ENCODE measurements at regions not wholly inside any gene's neighbourhood (a gene's known extent, or its start where the extent isn't known, plus 50 kb on each side); places are given as distances from the start of the nearest gene placed in this dataset.

DNA sequence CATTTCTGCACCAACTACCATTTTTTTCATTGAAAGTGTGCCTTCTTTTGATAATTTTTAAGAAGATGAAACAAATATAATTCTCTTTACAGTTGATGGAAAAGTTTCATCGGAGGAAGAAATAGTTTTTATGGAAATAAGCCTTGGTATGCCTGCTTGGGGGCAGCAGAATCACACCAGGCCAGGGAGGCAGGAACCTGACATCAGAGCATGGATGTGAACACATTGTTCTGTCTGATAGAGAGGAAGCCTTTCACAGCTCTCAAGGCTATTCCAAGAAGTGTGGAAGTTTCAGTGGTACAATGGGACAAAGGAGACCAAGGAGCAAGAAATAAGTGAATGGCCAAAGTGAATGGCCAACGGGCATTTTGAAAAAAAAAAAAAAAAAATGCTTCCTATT, 162.2 kb upstream of the KCNK2 start (continued):
- TF ChIP-seq, protein P1, sequence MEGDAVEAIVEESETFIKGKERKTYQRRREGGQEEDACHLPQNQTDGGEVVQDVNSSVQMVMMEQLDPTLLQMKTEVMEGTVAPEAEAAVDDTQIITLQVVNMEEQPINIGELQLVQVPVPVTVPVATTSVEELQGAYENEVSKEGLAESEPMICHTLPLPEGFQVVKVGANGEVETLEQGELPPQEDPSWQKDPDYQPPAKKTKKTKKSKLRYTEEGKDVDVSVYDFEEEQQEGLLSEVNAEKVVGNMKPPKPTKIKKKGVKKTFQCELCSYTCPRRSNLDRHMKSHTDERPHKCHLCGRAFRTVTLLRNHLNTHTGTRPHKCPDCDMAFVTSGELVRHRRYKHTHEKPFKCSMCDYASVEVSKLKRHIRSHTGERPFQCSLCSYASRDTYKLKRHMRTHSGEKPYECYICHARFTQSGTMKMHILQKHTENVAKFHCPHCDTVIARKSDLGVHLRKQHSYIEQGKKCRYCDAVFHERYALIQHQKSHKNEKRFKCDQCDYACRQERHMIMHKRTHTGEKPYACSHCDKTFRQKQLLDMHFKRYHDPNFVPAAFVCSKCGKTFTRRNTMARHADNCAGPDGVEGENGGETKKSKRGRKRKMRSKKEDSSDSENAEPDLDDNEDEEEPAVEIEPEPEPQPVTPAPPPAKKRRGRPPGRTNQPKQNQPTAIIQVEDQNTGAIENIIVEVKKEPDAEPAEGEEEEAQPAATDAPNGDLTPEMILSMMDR (IDR thresholded peaks at IDR 0.05; ENCODE audit: low read depth, low read length, missing input control), result no peak
- TF ChIP-seq YY1 (IDR thresholded peaks at IDR 0.05), result no peak

DNA sequence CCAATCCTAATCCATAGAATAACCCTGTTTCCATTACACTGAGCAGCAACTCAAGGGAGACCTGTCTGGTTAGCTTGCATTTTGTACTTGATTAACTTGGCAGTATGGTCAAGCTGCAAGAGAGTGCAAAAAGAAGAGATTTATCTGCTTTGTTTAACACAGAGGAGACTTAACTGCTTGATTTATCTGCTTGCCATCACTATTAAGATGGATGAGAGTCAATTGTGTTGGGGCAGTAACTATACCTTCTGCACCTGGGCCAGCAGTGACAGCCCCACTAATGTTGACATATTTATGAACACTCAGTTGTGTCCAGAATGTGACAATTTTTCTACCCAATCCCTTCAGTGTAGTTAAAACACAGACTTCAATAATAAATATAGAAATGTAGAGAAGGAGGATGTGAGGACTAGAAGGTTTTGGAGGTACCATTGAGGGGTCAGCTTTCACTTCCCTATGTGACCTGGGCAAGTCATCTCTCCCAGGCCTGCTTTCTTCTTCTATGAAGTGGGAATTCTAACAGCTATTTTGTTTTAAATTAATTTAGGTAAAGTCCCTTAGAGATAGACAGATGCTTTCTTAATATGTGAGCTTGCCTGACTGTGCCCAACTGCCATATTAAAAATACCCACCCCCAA, 159.1 kb upstream of the KCNK2 start:
- Histone ChIP-seq H3K36me3 (ENCODE audit: control insufficient read depth in 4 of 4, insufficient read depth in 3 of 4, low read depth in 1 of 4, low read length in 3 of 4) (no peaks in the 10 kb centered on the region), H3K9ac (ENCODE audit: low read depth in 1 of 2, low read length in 2 of 2) (no peak overlapping the region), H3K27me3 (ENCODE audit: control insufficient read depth in 4 of 4, insufficient read depth in 4 of 4, low read length in 3 of 4) (no peaks in the 10 kb centered on the region), H3K4me1 (ENCODE audit: control insufficient read depth in 4 of 4, insufficient read depth in 4 of 4, low read length in 3 of 4) (no peaks in the 10 kb centered on the region), H3K4me3 (ENCODE audit: low read depth in 1 of 3, low read length in 3 of 3) (no peak overlapping the region), H3K27ac (ENCODE audit: low read depth in 1 of 2, low read length in 2 of 2) (no peak overlapping the region), H3K9me3 (ENCODE audit: control insufficient read depth in 4 of 4, low read length in 3 of 4) (no peaks in the 10 kb centered on the region)
- DNase-seq (ENCODE audit: low spot score), result no peak
- TF ChIP-seq HNF4A (conservative IDR thresholded peaks at IDR 0.05), result no peak
- TF ChIP-seq FOXA1 (IDR thresholded peaks at IDR 0.05), result no peak

DNA sequence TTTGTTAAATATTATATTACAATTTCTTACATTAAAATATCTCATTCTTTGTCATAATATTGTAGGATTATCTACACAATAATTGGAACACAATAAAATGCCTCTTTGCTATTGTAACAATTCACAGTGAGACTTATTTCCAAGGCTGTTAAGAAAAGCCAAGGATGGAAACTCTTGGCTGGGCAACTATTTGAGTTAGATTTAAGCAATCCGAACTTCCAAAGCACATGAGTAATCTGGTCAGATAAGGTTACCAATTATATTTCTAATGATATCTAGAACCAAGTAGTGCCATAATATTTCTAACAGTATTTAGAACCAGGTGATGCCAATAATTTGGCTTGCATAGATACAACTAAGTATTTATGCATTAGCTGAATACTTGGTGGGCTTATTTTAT, 154.7 kb upstream of the KCNK2 start:
- TF ChIP-seq, protein P2, sequence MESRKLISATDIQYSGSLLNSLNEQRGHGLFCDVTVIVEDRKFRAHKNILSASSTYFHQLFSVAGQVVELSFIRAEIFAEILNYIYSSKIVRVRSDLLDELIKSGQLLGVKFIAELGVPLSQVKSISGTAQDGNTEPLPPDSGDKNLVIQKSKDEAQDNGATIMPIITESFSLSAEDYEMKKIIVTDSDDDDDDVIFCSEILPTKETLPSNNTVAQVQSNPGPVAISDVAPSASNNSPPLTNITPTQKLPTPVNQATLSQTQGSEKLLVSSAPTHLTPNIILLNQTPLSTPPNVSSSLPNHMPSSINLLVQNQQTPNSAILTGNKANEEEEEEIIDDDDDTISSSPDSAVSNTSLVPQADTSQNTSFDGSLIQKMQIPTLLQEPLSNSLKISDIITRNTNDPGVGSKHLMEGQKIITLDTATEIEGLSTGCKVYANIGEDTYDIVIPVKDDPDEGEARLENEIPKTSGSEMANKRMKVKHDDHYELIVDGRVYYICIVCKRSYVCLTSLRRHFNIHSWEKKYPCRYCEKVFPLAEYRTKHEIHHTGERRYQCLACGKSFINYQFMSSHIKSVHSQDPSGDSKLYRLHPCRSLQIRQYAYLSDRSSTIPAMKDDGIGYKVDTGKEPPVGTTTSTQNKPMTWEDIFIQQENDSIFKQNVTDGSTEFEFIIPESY (IDR thresholded peaks at IDR 0.05), result no peak
- TF ChIP-seq HNF4A (conservative IDR thresholded peaks at IDR 0.05) (no peak), RAD21 (IDR thresholded peaks at IDR 0.05) (no peak), GABPA (IDR thresholded peaks at IDR 0.05 in 1 of 2, conservative IDR thresholded peaks at IDR 0.05 in 1 of 2) (no peak), FOXA2 (IDR thresholded peaks at IDR 0.05) (no peak), RXRA (IDR thresholded peaks at IDR 0.05) (no peak), EGR1 (IDR thresholded peaks at IDR 0.05; ENCODE audit: low read depth in 2 of 2) (no peak), SP1 (IDR thresholded peaks at IDR 0.05) (no peak), TAF1 (conservative IDR thresholded peaks at IDR 0.05) (no peak), NR2F2 (IDR thresholded peaks at IDR 0.05) (no peak), YY1 (IDR thresholded peaks at IDR 0.05) (no peak), HNF4G (IDR thresholded peaks at IDR 0.05) (no peak), FOXA1 (IDR thresholded peaks at IDR 0.05) (no peak)
- TF ChIP-seq, protein P1 (IDR thresholded peaks at IDR 0.05; ENCODE audit: low read depth, low read length, missing input control), result no peak
- TF ChIP-seq, protein P3, sequence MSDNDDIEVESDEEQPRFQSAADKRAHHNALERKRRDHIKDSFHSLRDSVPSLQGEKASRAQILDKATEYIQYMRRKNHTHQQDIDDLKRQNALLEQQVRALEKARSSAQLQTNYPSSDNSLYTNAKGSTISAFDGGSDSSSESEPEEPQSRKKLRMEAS (IDR thresholded peaks at IDR 0.05), result no peak
- H3K4me3 ChIP-seq (ENCODE audit: low read depth in 1 of 3, low read length in 3 of 3), result no peak overlapping the region
- WGBS, result 53% methylated on average over 1 of the region's 1 CpG

More for the DNA sequence above, 154.7 kb upstream of the KCNK2 start:
- Histone ChIP-seq H3K27me3 (ENCODE audit: control insufficient read depth in 4 of 4, insufficient read depth in 4 of 4, low read length in 3 of 4) (no peaks in the 10 kb centered on the region), H3K4me1 (ENCODE audit: control insufficient read depth in 4 of 4, insufficient read depth in 4 of 4, low read length in 3 of 4) (peaks cover 0 to 2% (median 0%) of the 10 kb centered on the region in 4 donors), H3K9ac (ENCODE audit: low read depth in 1 of 2, low read length in 2 of 2) (no peak overlapping the region), H3K36me3 (ENCODE audit: control insufficient read depth in 4 of 4, insufficient read depth in 3 of 4, low read depth in 1 of 4, low read length in 3 of 4) (no peaks in the 10 kb centered on the region), H3K27ac (ENCODE audit: low read depth in 1 of 2, low read length in 2 of 2) (no peak overlapping the region), H3K9me3 (ENCODE audit: control insufficient read depth in 4 of 4, low read length in 3 of 4) (no peaks in the 10 kb centered on the region)
- no peak for DNase-seq (ENCODE audit: low spot score)

Measured in liver (tissue), 8 donors.